H9 (cell line): ENCODE measurements at regions not wholly inside any gene's neighbourhood (a gene's known extent, or its start where the extent isn't known, plus 50 kb on each side); places are given as distances from the start of the nearest gene placed in this dataset.

Experiments
- DNase-seq: peaks from one replicate; pipeline ENCODE4 v3.0.0-alpha.2; 2017
- H2AFZ ChIP-seq: one replicate; pipeline ENCODE4 v1.6.1; 2013; ENCODE audit warnings: mild to moderate bottlenecking, low read length, control low read depth, moderate library complexity
- H2AK5ac ChIP-seq: 2 replicates; pipeline ENCODE4 v1.6.1; 2013; ENCODE audit warnings: low read length, control low read depth, mixed read lengths; ENCODE audit not compliant: insufficient read length
- H2BK120ac ChIP-seq: one replicate; pipeline ENCODE4 v1.6.1; 2013; ENCODE audit warnings: low read depth, mild to moderate bottlenecking, low read length, control low read depth, inconsistent platforms; ENCODE audit not compliant: poor library complexity, severe bottlenecking
- H2BK12ac ChIP-seq: 2 replicates; pipeline ENCODE4 v1.6.1; 2013; ENCODE audit warnings: low read length, control low read depth, mixed read lengths, low read depth; ENCODE audit not compliant: insufficient read length
- H2BK15ac ChIP-seq: 2 replicates; pipeline ENCODE4 v1.6.1; 2013; ENCODE audit warnings: low read depth, low read length, control low read depth
- H2BK20ac ChIP-seq: one replicate; pipeline ENCODE4 v1.6.1; 2013; ENCODE audit warnings: low read depth, mild to moderate bottlenecking, low read length, control low read depth, inconsistent platforms; ENCODE audit not compliant: poor library complexity, severe bottlenecking
- H2BK5ac ChIP-seq: 2 replicates; pipeline ENCODE4 v1.6.1; 2013; ENCODE audit warnings: low read length, control low read depth, mixed read lengths; ENCODE audit not compliant: insufficient read length
- H3K14ac ChIP-seq: 2 replicates; pipeline ENCODE4 v1.6.1; 2013; ENCODE audit warnings: low read length, control low read depth; ENCODE audit not compliant: insufficient read depth
- H3K18ac ChIP-seq: 2 replicates; pipeline ENCODE4 v1.6.1; 2013; ENCODE audit warnings: low read depth, mild to moderate bottlenecking, mixed read lengths, low read length, control low read depth; ENCODE audit not compliant: insufficient read length
- H3K23ac ChIP-seq: 2 replicates; pipeline ENCODE4 v1.6.1; 2013; ENCODE audit warnings: low read length, control low read depth, mixed read lengths, low read depth; ENCODE audit not compliant: insufficient read length
- H3K23me2 ChIP-seq: 2 replicates; pipeline ENCODE4 v1.6.1; 2013; ENCODE audit warnings: low read depth, mild to moderate bottlenecking, mixed read lengths, low read length, control low read depth; ENCODE audit not compliant: insufficient read length, poor library complexity, severe bottlenecking
- H3K27ac ChIP-seq: 2 replicates; pipeline ENCODE4 v1.5.1; 2013; ENCODE audit warnings: low read length, control low read depth, mixed read lengths, low read depth; ENCODE audit not compliant: insufficient read length
- H3K27me3 ChIP-seq: 2 replicates; pipeline ENCODE4 v1.6.1; 2013; ENCODE audit warnings: low read length, control low read depth, inconsistent platforms; ENCODE audit not compliant: insufficient read depth
- H3K4ac ChIP-seq: 2 replicates; pipeline ENCODE4 v1.6.1; 2013; ENCODE audit warnings: low read depth, mild to moderate bottlenecking, control low read depth, inconsistent platforms, low read length, moderate library complexity
- H3K4me1 ChIP-seq: 2 replicates; pipeline ENCODE4 v1.6.1; 2013; ENCODE audit warnings: low read length, control low read depth, inconsistent platforms; ENCODE audit not compliant: insufficient read depth
- H3K4me2 ChIP-seq: 2 replicates; pipeline ENCODE4 v1.6.1; 2013; ENCODE audit warnings: low read length, control low read depth, mixed read lengths; ENCODE audit not compliant: insufficient read length, insufficient read depth
- H3K56ac ChIP-seq: 2 replicates; pipeline ENCODE4 v1.6.1; 2013; ENCODE audit warnings: low read depth, mild to moderate bottlenecking, mixed read lengths, low read length, control low read depth; ENCODE audit not compliant: insufficient read length
- H3K79me1 ChIP-seq: 2 replicates; pipeline ENCODE4 v1.6.1; 2013; ENCODE audit warnings: low read depth, mild to moderate bottlenecking, moderate library complexity, low read length, control low read depth, inconsistent platforms; ENCODE audit not compliant: insufficient read depth, poor library complexity, severe bottlenecking
- H3K79me2 ChIP-seq: 2 replicates; pipeline ENCODE4 v1.6.1; 2013; ENCODE audit warnings: low read length, control low read depth, inconsistent platforms; ENCODE audit not compliant: insufficient read depth
- H3K9ac ChIP-seq: 2 replicates; pipeline ENCODE4 v1.6.1; 2013; ENCODE audit warnings: low read length, control low read depth, mixed read lengths; ENCODE audit not compliant: insufficient read length; ENCODE audit errors: extremely low read depth
- H3K9me3 ChIP-seq: one replicate; pipeline ENCODE4 v1.6.1; 2013; ENCODE audit warnings: low read depth, low read length, inconsistent platforms; ENCODE audit not compliant: control insufficient read depth
- H3T11ph ChIP-seq: one replicate; pipeline ENCODE4 v1.6.1; 2013; ENCODE audit warnings: mild to moderate bottlenecking, low read length, control low read depth, inconsistent platforms
- H4K20me1 ChIP-seq: one replicate; pipeline ENCODE4 v1.6.1; 2013; ENCODE audit not compliant: control insufficient read depth, insufficient read length, insufficient read depth
- H4K5ac ChIP-seq: 2 replicates; pipeline ENCODE4 v1.6.1; 2013; ENCODE audit warnings: low read depth, mild to moderate bottlenecking, mixed read lengths, low read length, control low read depth; ENCODE audit not compliant: insufficient read length
- H4K8ac ChIP-seq: replicated peaks from 2 replicates; pipeline ENCODE4 v1.6.1; 2013; ENCODE audit warnings: low read length, control low read depth, mixed read lengths, low read depth; ENCODE audit not compliant: insufficient read length
- H4K91ac ChIP-seq: 2 replicates; pipeline ENCODE4 v1.6.1; 2013; ENCODE audit warnings: low read depth, mild to moderate bottlenecking, moderate library complexity, mixed read lengths, low read length, control low read depth; ENCODE audit not compliant: insufficient read length
- H3K27ac Mint-ChIP-seq, 3 experiments: 2 replicates in 2 of 3; 3 replicates in 1 of 3; pipeline ENCODE4 v1.8.0; 2020 to 2021; ENCODE audit warnings: mixed read lengths in 3 of 3, mild to moderate bottlenecking in 1 of 3, moderate library complexity in 1 of 3
- H3K27me3 Mint-ChIP-seq: 2 replicates; pipeline ENCODE4 v1.8.0; 2021; ENCODE audit warnings: low read depth, mild to moderate bottlenecking, moderate library complexity, mixed read lengths
- H3K36me3 Mint-ChIP-seq, 3 experiments: 2 replicates in 2 of 3; 3 replicates in 1 of 3; pipeline ENCODE4 v1.8.0; 2020 to 2021; ENCODE audit warnings: low read depth in 3 of 3, mixed read lengths in 3 of 3; ENCODE audit not compliant: insufficient read depth in 1 of 3
- H3K4me1 Mint-ChIP-seq, 2 experiments: 2 replicates each; pipeline ENCODE4 v1.8.0; 2020; ENCODE audit warnings: mixed read lengths in 2 of 2
- H3K4me3 Mint-ChIP-seq, 2 experiments: 2 replicates in 1 of 2; 3 replicates in 1 of 2; pipeline ENCODE4 v1.8.0; 2020 to 2021; ENCODE audit warnings: mild to moderate bottlenecking in 2 of 2, mixed read lengths in 2 of 2, moderate library complexity in 1 of 2
- H3K9me3 Mint-ChIP-seq, 2 experiments: 2 replicates in 1 of 2; 3 replicates in 1 of 2; pipeline ENCODE4 v1.8.0; 2020; ENCODE audit warnings: mild to moderate bottlenecking in 2 of 2, mixed read lengths in 2 of 2, moderate library complexity in 1 of 2
- CTCF ChIP-seq: fragments of 200-600 bp; sonication (generic); conservative IDR thresholded peaks from 3 replicates; pipeline ENCODE4 v1.8.0; 2021; ENCODE audit warnings: antibody characterized with exemption, mild to moderate bottlenecking

- H3K4me2 ChIP-seq, result no peak overlapping the region
Observed at GRCh38 chr3:30076899-30077298, 529.5 kb upstream of the TGFBR2 start.

More at GRCh38 chr3:30076899-30077298, 529.5 kb upstream of the TGFBR2 start:
- Histone ChIP-seq H3K18ac (no peak overlapping the region), H3K4ac (no peak overlapping the region), H3K27me3 (peaks cover 18% of the 10 kb centered on the region; the same call in 1 of the 2 replicates), H2BK20ac (no peak overlapping the region), H2AK5ac (no peak overlapping the region), H3K56ac (no peak overlapping the region), H3K79me1 (no peaks in the 10 kb centered on the region), H4K20me1 (no peaks in the 10 kb centered on the region), H2AFZ (no peak overlapping the region), H2BK5ac (no peak overlapping the region), H3K4me1 (no peaks in the 10 kb centered on the region), H3K23me2 (no peaks in the 10 kb centered on the region), H3K27ac (no peak overlapping the region), H3K9me3 (no peaks in the 10 kb centered on the region), H3K23ac (no peak overlapping the region), H2BK120ac (no peak overlapping the region), H2BK15ac (no peak overlapping the region), H3T11ph (no peak overlapping the region), H2BK12ac (no peak overlapping the region), H4K91ac (no peak overlapping the region), H3K79me2 (no peaks in the 10 kb centered on the region), H4K5ac (no peak overlapping the region), H3K14ac (no peak overlapping the region), H3K9ac (no peak overlapping the region), H4K8ac (no peak overlapping the region)
- Mint-ChIP-seq H3K9me3 (no peaks in the 10 kb centered on the region; a peak in 3 of 5 replicates), H3K4me3 (no peak overlapping the region), H3K27me3 (peaks cover 66% of the 10 kb centered on the region), H3K27ac (no peak overlapping the region), H3K36me3 (no peaks in the 10 kb centered on the region; a peak in 1 of 7 replicates), H3K4me1 (no peaks in the 10 kb centered on the region)
- no peak for DNase-seq
- no peak for TF ChIP-seq CTCF
